ENCODE measurements at regions not wholly inside any gene's neighbourhood (a gene's known extent, or its start where the extent isn't known, plus 50 kb on each side); places are given as distances from the start of the nearest gene placed in this dataset.

DNA sequence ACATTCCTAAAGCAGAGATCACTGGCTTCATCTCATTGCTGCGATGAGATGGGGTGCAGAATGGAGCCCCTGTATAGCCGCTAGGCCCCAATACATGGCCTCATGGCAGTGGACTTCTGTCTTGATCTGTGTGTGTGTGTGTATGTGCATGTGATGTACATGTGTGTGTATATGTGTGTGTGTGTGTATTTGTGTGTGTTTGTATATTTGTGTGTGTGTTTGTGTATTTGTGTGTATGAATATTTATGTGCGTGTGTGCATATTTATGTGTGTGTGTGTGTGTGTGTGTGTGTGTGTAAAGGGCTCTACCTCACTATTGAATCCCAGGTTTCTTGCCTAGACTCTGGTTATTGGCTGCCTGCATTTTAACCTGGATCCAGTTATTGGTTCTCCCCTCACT, 958.2 kb downstream of the GRID1 start:
- TF ChIP-seq, protein P1, sequence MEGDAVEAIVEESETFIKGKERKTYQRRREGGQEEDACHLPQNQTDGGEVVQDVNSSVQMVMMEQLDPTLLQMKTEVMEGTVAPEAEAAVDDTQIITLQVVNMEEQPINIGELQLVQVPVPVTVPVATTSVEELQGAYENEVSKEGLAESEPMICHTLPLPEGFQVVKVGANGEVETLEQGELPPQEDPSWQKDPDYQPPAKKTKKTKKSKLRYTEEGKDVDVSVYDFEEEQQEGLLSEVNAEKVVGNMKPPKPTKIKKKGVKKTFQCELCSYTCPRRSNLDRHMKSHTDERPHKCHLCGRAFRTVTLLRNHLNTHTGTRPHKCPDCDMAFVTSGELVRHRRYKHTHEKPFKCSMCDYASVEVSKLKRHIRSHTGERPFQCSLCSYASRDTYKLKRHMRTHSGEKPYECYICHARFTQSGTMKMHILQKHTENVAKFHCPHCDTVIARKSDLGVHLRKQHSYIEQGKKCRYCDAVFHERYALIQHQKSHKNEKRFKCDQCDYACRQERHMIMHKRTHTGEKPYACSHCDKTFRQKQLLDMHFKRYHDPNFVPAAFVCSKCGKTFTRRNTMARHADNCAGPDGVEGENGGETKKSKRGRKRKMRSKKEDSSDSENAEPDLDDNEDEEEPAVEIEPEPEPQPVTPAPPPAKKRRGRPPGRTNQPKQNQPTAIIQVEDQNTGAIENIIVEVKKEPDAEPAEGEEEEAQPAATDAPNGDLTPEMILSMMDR (IDR thresholded peaks at IDR 0.05): no peak
- TF ChIP-seq POLR2A (IDR thresholded peaks at IDR 0.05): no peak

Data from gastroesophageal sphincter (tissue), 3 donors.